HG03520 (cell line): ENCODE measurements at regions not wholly inside any gene's neighbourhood (a gene's known extent, or its start where the extent isn't known, plus 50 kb on each side); places are given as distances from the start of the nearest gene placed in this dataset.
"Not testable (repeated sequence)": the region's sequence is repeated elsewhere in the genome, so short reads cannot be mapped to it uniquely, and the experiment has no call there.

Experiments used
- ATAC-seq: cut with Tn5 transposase; IDR thresholded peaks from one replicate; pipeline ENCODE4 v1.9.1; 2021; ENCODE audit warnings: mild to moderate bottlenecking, moderate library complexity; ENCODE audit not compliant: unreplicated experiment

DNA sequence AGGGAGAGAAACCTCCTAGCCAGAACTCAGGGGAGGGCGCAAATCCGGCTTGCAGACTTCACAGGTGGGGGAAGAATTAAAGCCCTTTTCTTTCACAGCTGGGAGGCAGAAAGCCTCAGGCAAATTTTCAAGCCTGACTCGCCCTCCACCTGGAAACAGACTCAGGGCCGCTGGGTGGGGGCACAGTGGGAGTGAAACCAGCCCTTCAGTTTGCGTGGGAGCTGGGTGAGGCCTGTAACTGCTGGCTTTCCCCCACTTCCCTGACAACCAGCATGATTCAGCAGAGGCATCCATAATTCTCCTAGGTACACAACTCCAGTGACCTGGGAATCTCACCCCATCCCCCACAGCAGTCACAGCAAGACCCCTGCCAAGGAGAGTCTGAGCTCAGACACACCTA is 206.9 kb upstream of the INTU start:
- no peak for ATAC-seq

- ATAC-seq = no peak
Observed at GRCh38 chr4:127441571-127441970, 191.2 kb upstream of the INTU start.

GRCh38 chr4:127445471-127445870 is 187.3 kb upstream of the INTU start:
- ATAC-seq = no peak

DNA sequence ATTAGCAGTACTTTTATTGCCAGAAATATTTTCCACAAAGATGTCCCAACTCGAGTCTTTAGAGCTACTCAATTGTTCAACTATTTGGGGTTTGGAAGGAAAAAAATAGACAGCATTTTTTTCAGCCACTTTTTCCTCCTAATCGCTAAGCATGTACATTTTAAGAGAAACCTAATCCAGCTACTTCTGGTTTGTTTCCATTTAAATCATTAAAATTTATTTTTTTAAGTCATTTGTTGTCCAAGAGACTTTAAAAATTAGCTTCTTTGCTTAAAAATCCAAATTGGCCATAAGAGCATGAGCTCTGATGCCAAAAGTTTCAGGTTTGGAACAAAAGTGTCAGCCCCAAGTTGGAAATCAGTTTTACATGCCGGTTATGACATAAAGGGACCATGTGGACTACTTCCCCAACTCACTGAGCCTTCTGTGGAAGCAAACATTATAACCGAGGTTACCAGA is 186.3 kb upstream of the INTU start:
- no peak for ATAC-seq

DNA sequence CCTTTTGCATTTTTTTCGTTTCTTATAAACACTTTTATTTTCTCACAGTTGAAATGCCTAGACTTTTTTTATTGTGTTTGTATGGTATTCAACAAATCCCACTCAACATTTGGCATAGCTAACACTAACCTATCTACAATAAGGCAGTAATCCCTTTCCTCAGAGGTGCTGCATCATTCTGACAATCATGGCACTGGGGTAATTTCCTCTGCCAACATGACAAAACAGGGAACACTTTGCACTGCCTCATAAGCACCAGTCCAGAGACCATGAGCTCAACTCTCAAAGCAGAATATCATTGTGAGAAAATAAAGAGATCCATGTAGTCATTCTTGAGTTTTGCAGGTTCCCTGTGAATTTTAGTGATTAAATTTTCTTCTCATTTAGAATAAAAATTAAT is 183.8 kb upstream of the INTU start:
- ATAC-seq = no peak

DNA sequence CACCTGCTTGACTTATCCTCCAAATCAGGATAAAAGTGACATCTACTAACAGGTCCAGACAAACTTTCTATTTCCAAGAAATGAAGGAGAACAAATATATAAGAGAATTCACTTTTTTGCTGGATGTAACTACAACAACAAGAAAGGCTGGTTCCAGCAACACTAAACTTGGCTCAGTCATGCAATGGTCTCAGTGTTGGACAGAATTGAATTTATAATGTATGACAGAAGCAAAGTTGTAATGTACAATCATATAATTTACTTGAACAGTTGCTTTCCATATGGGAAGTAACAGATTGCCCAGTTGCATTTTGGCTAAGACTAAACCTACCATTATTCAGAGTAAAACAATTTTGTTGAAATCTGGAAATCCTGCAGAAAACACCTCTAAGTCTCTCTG is 183.3 kb upstream of the INTU start:
- no peak for ATAC-seq

DNA sequence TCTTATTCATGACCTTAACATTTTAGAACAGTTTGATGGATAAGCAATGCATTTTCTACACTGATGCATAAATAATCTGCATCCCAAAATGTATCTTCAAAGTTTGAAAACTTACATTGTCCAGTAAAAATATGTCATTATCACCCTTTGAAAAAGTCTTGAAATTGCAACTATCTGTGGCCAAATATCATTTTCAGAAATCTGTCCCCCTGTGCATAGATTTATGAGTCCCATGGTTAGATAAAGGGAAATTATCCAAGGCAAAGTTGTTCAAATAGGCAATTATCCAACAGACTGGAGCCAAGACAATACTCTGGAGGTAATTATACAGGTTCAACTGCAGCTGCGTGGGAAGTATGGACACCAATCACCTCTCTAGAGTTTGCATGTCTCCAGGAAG is 182.5 kb upstream of the INTU start:
- no peak for ATAC-seq

GRCh38 chr4:127463883-127464282 is 168.9 kb upstream of the INTU start:
- ATAC-seq = no peak

DNA sequence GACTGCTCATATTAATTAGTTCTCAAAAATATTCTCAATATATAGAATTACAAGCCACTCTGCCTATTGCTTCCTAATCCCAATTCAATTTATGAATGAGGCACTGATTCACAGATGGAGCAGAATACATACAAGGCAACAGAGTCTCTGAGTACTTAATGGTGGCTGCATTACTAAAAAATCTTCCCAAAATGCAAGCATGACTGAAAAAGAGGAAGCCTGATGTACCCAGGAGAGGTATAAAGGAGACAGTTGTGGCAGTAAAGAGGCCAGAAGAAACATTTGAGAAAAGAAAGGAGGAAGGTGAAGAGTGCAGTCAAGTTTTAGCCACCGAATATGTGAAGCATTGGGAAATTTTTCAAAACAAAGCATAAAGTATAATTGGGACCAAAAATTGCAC is 163.2 kb upstream of the INTU start:
- no peak for ATAC-seq

- no peak for ATAC-seq
Observed at GRCh38 chr4:127469959-127470809, 162.6 kb upstream of the INTU start.

GRCh38 chr4:127478271-127478670 is 154.5 kb upstream of the INTU start:
- ATAC-seq = not testable (repeated sequence)

DNA sequence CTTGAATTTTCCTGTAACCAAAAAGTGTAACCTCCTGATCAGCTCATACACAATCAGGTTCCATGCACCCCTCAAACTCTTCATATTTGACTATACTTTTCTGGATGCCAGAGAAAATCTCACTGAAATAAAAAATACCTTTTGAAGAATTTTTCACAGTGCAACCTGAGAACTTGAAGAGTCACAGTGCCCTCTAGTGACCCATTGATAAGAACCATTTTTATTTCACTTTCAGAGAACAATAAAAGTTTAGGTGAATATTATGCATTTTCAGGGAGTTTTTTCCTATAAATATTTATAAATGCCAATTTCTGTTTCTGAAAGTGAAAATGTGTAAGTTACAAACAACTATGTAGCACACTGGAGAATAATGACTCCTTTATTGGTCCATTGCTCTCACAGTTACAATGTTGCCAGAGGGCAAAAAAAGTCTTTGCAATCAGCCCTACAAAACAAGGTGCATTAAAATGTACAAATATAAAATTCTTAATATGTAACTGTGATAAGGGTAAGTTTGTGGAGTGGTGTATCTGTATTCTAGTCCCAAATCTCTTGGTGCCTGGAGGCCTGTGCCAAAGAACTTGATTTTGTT is 153.6 kb upstream of the INTU start:
- no peak for ATAC-seq

GRCh38 chr4:127482049-127482448 is 150.7 kb upstream of the INTU start:
- no peak for ATAC-seq

DNA sequence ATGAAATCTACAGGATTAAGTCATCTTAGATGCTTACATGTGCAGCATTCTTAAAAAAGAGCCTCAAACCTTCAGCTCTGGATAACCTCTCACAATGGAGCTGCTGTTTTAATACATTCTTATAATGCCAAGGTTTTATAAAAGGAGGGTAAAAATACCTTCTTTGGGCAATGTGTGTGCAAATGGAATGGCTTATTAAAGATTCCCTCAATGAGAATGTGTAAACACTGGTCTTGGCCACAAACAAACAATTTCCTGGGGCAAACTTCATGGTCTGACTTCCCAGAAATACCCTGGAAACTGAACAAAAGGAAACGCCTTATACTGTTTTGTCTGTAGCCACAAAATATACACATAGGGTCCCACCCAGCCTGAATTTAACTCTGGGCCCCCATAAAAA is 148.6 kb upstream of the INTU start:
- no peak for ATAC-seq

- ATAC-seq = no peak
Observed at GRCh38 chr4:127486248-127486647, 146.5 kb upstream of the INTU start.

DNA sequence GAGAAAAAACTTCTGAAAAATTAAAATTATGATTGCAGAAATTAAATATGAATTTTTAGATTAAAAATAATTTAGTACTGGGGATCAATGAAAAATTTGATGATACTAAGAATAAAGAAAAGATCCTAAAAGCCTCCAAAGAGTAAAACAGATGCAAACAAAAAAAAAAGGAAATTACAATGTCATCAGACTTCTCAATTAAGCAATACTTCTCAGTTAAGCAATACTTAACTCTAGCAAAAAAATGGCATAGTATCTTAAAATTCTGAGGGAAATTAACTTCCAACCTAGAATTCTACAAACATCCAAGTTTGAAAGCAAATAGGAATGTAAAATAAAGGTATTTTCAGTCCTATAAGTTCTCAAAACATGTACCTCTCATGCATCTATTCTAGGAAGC is 141.2 kb upstream of the INTU start:
- ATAC-seq = no peak

- not testable (repeated sequence) for ATAC-seq
Observed at GRCh38 chr4:127496875-127497274, 135.9 kb upstream of the INTU start.

DNA sequence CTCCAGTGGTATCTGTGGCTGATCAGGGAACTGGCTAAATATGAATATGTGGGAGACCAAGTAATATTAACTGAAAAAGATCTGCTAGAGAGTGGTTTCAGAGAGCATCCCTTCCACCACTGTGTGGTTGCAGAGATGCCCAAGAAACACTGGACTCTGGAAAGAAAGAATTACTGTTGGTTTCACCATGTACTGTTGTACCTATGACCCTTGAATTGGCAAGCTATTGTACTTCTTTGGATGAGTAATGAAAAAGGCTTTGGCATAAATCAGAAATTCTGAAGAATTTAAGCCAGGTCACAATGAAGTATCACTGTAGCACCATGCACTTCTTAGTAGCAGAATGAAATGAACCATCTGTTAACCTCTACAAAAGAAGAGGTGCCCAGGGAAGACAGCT is 134.4 kb upstream of the INTU start:
- no peak for ATAC-seq

DNA sequence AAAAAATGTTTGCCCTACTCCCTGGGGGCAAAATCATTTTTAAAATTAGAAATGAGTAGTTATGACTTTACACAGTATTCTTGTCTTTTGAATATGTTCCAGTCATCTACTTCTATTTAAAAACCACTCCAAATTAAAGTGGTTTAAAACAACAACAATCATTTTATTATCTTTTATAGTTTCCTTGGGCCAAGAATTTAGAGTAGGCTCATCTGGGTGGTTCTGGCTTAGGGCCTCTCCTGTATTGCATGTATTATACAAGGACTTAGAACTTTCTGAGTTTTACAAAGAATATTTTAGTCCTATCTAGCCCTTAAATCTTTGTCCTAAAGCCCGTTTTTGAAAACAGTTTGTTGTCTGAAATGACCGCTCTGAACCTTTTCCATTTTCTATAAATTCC is 132.5 kb upstream of the INTU start:
- no peak for ATAC-seq

- ATAC-seq = no peak
Observed at GRCh38 chr4:127501103-127501502, 131.7 kb upstream of the INTU start.

GRCh38 chr4:127503111-127503510 is 129.6 kb upstream of the INTU start:
- ATAC-seq = no peak

DNA sequence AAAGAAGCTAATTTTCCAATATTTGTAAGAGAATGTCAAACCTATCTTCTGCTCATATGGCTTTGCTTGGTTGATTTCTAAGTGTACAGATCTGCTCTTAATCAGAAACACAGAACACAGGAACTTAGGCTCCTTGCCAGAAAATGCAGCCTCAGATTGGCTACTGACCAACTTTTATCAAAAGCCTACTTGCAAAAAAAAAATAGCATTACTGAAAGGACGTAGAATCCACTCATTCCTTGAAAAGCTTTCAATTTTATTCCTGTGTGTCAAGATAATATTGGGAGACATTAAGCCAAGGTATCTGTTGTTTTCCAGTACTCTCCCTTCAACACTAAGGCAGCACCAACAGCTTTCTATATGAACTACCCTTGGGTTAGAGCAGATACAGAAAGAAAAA is 127.6 kb upstream of the INTU start:
- ATAC-seq = no peak

DNA sequence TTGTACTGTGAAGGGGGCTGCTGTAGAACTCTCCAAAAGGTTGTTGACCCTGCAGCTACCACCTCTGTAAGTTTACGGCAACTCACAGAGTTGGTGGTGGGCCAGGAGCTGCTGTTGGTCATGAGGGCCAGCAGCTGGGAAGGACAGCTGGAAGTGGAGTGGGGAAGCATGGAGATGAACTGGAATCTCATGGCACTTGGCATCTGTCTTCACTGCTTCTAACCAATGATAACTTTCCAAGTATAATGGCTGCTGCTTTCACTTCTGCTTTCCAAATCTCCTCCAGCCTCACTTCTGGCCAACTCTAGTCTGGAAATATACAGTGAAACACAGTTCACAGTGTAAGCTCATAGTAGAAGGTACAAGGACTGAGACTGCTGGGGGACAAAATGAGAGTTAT is 126.5 kb upstream of the INTU start:
- ATAC-seq = no peak
